DMS 273 treated with DMSO at 0.1 percent for 48 hours (cell line): ENCODE measurements at regions not wholly inside any gene's neighbourhood (a gene's known extent, or its start where the extent isn't known, plus 50 kb on each side); places are given as distances from the start of the nearest gene placed in this dataset.
"Not testable (repeated sequence)": the region's sequence is repeated elsewhere in the genome, so short reads cannot be mapped to it uniquely, and the experiment has no call there.

Source experiments
- DNase-seq: peaks from one replicate; lab custom pipeline; 2025; lab: John Stamatoyannopoulos, UW

GRCh38 chr22:22946131-22946530, 58.5 kb downstream of the IGLL5 start:
- no peak for DNase-seq

- DNase-seq, result no peak
These were observed 61.3 kb downstream of the IGLL5 start for GRCh38 chr22:22948651-22949571.

DNA sequence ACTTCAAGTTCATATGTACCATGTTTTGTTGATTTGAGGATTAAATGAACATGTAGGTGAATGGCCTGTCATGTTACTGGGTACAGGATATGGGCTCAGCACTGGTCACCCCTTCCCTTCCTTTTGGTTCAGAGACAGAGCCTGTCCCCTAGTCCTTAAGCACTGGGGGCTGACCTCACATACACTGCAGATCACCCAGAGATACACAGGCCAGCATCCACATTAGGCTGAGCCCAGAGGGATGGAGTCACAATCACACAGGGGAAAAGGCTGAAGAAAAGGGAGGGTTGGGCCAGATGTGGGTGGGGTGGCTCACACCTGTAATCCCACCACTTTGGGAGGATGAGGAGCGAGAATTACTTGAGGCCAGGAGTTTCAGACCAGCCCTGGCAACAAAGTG, 62.3 kb downstream of the IGLL5 start:
- DNase-seq, result no peak

DNA sequence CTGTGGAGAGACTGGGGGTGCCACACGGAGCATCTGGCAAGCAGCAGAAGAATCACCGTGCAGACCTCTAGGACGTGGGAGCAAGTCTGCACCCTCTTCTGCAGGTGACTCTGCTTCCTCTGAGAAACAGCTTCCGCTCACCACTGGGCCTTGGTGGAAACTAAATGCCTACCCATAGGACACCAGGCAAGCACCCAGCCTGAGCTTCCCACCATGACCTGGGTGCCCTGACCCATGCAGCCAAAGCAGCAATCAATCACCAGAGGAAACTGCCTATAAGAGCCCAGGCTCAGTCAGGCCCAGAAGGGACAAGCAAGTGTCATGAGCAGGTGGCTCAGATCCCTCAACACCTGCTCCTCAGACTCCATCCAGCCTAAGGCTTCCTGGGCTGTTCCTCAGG, 63.4 kb downstream of the IGLL5 start:
- DNase-seq, result no peak

- DNase-seq, result no peak
These were observed 65.1 kb downstream of the IGLL5 start for GRCh38 chr22:22952531-22953280.

- no peak for DNase-seq
These were observed 66.2 kb downstream of the IGLL5 start for GRCh38 chr22:22953791-22954190.

- no peak for DNase-seq
These were observed 67.0 kb downstream of the IGLL5 start for GRCh38 chr22:22954656-22955055.

DNA sequence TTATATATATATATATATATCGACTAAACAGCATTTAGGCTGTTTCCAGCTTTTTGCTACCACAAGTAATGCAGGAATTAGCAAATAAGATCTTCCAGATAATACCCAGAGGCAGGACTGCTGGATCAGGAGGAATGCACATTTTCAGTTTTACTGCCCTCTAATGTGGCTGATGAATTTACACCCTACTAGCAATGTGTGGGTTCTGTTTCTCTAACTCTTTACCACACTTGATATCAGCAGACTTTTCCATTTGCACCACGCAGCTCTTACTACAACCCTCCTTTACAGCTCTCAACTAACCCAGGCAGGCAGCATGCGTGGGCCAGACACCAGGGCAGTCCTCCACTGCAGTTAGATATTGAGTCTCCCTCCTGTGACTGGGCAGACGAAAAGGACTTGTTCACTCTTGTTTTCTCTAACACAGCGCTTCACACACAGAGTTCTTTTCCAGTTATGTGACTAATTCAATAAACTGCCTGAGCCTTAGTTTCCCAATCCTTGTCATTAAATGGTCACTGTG, 67.7 kb downstream of the IGLL5 start:
- no peak for DNase-seq

DNA sequence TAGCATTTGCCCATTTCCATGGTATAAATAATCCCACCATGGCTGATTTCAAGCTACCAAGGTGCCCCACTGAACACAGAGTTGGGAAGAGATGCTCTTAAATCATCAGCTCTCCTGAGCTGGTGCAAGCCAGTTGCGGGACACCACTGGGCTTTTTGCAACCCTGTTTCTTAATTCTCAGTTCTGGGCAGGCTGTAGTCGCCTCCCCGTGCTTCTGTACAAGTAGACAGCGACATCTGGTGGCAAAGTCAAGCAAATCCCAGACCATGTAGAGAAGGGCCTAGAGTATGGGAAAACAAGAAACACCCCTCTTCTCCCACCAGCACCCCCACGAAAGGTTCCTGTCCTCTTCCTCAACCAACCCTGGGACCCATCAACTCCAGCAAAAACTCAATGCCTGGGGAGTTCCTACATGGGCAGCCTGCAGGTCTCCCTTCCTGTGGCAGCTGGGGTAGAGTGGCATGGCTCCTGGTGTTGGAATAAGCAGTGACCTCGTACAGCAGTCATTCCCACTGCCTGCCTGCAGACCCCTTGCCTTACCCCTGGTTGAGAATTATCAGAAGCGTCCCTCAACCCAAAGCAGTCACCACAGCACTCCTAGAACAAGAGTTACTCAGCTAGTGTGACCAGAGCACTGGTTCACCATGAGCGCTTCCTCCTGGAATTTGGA, 68.4 kb downstream of the IGLL5 start:
- no peak for DNase-seq

DNA sequence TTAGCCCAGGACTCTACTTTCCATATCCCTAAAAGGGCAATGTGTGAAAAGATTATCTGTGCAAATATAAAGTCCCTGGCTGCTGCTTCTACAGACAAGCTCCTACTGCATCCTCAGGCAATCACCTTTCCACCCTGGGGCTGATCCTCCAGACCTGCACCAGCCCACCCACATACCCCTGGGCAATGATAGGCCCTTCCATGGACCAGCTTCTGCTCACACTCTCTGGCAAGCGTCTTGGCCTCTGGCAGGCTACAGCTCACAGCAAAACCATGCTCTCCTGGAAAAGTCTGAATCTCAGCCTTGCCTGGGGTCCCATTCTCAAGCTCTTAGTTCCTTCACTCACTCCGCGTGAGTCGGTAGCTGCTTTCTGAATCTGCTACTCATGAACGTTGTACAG, 69.5 kb downstream of the IGLL5 start:
- DNase-seq, result no peak

- no peak for DNase-seq
These were observed 71.0 kb downstream of the IGLL5 start for GRCh38 chr22:22958621-22959020.

DNA sequence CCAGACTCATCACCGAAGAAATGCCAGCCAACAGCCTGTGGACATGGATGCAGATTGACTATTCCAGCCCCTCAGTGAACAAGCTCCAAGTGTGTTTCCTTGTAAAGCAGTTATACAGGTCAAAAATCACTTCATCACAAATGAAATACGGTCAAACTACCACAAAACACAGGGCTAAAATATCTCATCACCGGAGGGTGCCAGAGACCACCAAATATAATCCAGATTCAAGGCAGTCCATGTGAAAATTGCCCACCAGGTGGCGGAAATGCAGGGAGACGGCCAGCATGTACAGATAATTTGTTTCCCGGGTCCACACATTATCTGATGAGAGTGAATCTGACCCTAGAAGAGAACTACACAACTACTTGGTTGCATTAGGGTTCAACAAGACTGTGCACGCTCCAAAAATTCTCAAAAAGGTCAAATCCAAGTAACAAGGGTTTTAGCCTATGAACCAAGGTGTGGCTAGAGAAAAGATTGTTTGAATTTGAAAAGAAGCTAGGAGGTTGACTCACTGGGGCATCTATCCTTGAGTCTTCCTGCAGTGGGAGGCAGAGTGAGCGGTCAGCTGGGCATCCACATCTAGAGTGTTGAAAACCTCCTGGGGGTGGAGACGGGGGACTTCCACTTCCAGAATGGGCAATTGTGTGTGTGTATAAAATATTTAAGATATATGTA, 71.7 kb downstream of the IGLL5 start:
- DNase-seq, result peak; percentile 11

- no peak for DNase-seq
These were observed 72.7 kb downstream of the IGLL5 start for GRCh38 chr22:22960307-22960706.

DNA sequence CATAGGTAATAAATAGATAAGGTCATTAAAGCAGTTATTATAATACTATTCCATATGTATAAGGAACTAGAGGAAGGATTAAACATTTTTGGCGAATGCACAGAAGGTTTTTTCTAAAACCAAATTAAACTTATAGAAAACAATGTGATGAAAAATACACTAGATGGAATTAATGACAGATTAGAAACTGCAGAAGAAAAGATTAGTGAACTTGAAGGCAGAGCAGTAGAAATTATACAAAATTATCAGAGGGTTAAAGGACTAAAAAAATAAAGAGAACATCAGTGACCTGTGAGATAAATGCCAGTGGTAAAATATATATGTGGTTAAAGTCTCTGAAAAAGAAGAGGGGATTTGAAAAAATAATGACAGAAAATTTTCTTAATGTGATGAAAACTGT, 74.0 kb downstream of the IGLL5 start:
- DNase-seq, result no peak

- no peak for DNase-seq
These were observed 80.8 kb downstream of the IGLL5 start for GRCh38 chr22:22968366-22968765.

DNA sequence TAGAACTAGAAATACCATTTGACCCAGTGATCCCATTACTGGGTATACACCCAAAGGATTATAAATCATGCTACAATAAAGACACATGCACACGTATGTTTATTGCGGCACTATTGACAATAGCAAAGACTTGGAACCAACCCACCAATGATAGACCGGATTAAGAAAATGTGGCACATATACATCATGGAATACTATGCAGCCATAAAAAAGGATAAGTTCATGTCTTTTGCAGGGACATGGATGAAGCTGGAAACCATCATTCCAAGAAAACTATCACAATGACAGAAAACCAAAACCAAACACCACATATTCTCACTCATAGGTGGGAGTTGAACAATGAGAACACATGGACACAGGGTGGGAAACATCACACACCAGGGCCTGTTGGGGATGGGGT, 85.0 kb downstream of the IGLL5 start:
- DNase-seq, result not testable (repeated sequence)

- no peak for DNase-seq
These were observed 85.7 kb downstream of the IGLL5 start for GRCh38 chr22:22973336-22973735.

- DNase-seq, result no peak
These were observed 86.5 kb downstream of the IGLL5 start for GRCh38 chr22:22974156-22974555.

GRCh38 chr22:22974795-22975580, 87.4 kb downstream of the IGLL5 start:
- no peak for DNase-seq

GRCh38 chr22:22976033-22976922, 88.7 kb downstream of the IGLL5 start:
- no peak for DNase-seq
